ENCODE measurements at regions not wholly inside any gene's neighbourhood (a gene's known extent, or its start where the extent isn't known, plus 50 kb on each side); places are given as distances from the start of the nearest gene placed in this dataset.
"Not testable (repeated sequence)": the region's sequence is repeated elsewhere in the genome, so short reads cannot be mapped to it uniquely, and the experiment has no call there.

DNA sequence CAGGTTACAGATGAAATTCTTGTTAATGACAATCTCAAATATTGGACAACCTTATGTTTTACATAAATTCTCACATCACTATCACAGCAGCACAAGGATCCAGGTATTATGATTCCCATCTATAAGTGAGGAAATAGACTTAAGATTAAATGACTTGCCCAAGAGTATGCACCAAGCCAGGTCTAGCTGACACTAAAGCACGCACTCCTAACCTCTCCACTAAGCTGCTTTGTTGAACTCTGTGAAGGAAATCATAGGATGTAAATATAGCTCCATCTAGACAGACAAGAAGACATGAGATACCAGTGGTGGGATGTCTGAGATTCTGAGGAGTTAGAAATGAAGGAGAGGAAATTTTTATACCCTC is 87.9 kb downstream of the PHLDA1 start:
- DNase-seq (ENCODE audit: low spot score) = no peak

- DNase-seq (ENCODE audit: low spot score) = not testable (repeated sequence)
Observed at GRCh38 chr12:75941661-75942060, 89.9 kb downstream of the PHLDA1 start.

- DNase-seq (ENCODE audit: low spot score) = no peak
Observed at GRCh38 chr12:75939016-75939642, 92.4 kb downstream of the PHLDA1 start.

DNA sequence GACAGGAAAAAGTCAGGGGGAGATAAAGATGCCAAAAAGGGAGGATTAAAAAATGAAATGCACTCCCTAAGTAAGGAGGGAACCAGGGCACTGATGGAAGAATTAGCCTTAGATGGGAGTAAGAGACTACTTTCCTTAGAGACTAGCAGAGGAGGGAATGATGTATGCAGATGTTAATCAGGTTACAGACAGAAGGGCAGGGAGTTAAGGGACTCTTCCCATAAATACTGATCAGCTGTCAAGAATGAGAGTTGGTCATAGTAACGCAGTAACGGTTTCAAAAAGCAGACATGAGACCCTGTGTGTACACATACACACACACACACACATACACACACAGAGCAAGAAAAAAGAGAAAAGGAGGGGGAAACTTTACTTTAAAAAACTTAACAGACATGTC is 93.4 kb downstream of the PHLDA1 start:
- no peak for DNase-seq (ENCODE audit: low spot score)

- no peak for DNase-seq (ENCODE audit: low spot score)
Observed at GRCh38 chr12:75937486-75937885, 94.1 kb downstream of the PHLDA1 start.

GRCh38 chr12:75936515-75937440 is 94.8 kb downstream of the PHLDA1 start:
- DNase-seq (ENCODE audit: low spot score) = no peak

DNA sequence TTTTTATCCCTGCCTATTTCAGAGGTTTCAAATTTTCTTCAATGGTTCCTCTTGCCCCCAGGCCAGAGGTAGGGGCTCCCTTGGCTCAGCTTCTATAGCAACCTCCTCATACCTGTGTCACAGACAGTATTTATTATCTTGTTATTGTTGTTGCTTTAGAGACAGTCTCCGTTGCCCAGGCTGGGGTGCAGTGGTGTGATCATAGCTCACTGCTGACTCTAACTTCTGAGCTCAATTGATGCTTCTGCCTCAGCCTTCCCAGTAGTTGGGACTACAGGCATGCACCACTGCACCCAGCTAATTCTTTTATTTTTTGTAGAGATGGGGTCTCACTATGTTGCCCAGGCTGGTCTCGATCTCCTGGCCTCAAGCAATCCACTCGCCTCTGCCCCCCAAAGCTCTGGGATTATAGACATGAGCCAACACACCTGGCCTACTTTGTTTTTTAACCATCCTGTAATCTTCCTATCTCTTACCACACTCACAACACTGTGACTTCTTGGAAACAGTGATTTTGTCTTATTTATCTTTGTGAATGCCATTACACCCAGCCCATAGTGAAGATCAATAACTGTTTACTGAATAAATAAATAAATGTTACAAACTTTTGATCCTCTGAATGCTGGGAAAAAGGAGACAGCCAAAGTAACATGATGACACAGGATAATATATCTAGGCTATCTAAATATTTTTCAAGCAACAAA is 95.9 kb downstream of the PHLDA1 start:
- DNase-seq (ENCODE audit: low spot score) = peak; percentile 50

- DNase-seq (ENCODE audit: low spot score) = no peak
Observed at GRCh38 chr12:75933101-75933500, 98.5 kb downstream of the PHLDA1 start.

GRCh38 chr12:75932241-75932640 is 99.3 kb downstream of the PHLDA1 start:
- no peak for DNase-seq (ENCODE audit: low spot score)

DNA sequence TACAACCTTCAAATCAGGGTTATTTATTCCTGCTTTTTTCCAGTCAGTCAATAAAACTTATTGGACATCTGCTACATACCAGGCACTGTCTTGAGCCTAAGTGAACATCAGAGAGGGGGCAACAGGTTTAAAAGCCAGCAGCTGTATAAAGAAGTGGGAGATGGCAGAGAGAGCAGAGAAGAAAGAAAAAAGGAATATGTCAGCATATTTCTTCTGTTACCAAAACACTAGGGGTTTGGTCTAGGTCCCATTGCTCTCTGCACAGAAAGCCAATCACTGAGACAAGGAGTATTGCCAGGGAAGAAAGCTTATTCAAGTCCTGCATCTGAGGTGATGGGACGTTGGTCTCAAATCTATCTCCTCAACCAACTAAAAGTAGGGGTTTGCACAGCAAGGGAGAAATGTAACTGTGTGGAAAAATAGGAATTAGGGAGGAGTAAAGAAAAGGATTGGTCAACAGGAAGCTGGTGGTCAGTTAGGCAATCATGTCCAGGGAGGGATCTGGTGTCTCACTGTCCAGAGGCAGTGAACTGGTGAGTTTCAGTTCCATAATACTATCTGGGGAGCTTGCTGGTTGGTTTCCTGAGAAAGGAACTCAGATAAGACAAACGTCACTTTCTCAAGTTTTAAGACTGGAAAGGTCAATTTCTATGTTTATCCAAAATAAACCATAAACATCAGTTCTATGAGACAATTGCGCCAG is 107.5 kb downstream of the PHLDA1 start:
- DNase-seq (ENCODE audit: low spot score) = no peak

GRCh38 chr12:75922944-75923642 is 108.5 kb downstream of the PHLDA1 start:
- DNase-seq (ENCODE audit: low spot score) = no peak

DNA sequence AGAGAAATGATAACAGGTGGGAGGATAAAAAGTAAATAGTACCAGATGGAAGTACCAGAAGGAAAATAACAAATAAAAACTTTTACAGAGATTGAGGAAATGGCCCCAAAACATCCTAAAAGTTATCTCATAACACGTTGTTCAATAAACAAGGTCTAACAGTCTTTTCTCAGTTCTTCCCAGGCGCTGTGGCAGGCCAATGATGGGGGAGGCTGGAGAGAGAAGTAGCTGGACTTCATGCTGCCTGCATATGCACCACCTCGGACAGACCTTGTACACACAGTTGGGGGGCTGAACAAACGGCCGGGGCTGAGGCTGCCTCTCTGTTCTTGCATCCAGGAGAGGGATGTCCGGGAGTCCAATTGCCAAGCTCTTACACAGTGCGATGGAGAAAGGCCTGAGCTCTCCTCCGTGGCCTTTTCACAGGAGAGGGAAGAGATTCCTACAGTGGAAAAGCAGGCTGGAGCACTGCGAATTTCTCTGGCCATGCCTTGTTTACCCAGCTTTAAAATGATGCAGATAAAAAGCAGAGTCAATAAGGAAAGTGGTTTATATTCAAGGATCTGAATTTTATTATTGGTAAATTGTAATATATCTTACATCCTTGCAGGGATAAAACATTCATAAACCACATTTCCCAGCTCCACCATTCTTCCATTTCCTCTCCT is 109.8 kb downstream of the PHLDA1 start:
- DNase-seq (ENCODE audit: low spot score) = no peak

DNA sequence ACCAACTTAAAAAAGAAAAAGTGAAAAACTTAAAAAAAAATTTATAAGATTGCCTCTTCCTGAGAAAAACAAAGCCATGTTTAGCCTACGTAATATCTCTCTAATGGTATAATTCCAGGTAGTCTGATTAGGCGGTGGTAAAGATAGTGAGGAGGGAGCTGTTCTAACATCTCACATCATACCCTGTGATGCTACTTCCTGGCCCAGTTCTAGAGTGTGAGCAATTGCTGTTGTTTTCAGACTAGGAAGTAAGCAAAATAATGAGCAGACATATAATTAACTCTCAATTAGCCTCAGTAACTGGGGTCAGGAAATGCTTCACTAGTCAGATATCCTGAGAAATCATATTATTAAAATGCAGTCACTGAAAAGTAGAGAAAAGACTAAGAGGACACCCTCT is 113.9 kb downstream of the PHLDA1 start:
- peak; percentile 17 for DNase-seq (ENCODE audit: low spot score)

DNA sequence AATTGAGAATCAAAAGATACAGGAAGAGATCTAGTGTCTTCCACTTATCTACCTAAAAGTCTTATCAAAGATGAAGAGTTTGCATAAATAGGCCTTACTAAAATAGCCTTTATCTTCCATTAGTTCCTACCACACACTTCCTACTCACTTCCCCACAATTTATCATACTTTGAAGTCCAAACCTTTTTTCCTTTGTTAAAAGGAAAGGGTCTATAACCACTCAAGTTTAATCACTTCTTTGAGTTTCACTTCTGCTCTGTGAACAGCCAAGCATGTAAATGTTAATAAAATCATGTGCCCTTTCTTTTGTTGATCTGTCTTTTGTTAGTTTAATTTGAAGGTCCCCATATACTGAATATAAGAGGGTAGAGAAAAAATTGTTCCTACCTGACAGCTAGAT is 114.5 kb downstream of the PHLDA1 start:
- DNase-seq (ENCODE audit: low spot score) = no peak

DNA sequence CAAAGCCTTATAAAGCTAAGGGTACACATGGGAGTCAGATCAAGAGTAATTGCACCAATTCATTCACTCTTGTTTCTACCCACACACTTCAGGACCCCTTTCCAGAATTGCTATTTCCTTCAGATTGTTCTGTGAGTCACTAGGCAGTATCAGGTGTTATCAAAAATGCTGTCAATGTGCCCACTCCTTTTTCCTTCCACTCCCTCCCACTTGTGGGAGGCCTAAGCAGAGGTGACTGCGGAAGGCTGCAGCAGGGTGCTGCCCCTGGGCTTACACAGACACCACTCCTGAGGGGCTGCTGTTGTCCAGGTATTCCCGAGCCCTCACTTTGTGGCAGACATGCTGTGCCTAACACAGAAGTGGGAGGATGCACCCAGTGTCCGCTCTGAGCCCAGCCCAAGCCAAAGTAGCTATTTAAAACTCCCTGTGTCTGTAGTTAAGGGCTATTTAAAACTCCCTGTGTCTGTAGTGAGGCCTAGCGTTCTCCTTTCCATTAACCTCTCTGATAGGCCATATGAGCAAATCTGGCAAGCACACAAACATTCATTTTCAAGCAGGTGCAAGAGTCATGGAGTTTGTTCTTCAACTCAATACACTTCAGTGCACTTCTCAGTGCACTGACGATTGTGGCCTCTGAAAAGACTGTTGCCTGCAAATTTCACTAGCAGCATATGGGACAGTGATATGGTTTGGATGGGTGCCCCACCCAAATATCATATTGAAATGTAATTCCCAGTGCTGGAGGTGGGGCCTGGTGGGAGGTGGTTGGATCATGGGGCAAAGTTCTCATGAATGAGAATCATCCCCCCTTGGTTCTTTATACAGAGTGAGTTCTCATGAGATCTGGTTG is 117.8 kb downstream of the PHLDA1 start:
- DNase-seq (ENCODE audit: low spot score) = no peak

- DNase-seq (ENCODE audit: low spot score) = no peak
Observed at GRCh38 chr12:75909714-75910656, 121.6 kb downstream of the PHLDA1 start.

DNA sequence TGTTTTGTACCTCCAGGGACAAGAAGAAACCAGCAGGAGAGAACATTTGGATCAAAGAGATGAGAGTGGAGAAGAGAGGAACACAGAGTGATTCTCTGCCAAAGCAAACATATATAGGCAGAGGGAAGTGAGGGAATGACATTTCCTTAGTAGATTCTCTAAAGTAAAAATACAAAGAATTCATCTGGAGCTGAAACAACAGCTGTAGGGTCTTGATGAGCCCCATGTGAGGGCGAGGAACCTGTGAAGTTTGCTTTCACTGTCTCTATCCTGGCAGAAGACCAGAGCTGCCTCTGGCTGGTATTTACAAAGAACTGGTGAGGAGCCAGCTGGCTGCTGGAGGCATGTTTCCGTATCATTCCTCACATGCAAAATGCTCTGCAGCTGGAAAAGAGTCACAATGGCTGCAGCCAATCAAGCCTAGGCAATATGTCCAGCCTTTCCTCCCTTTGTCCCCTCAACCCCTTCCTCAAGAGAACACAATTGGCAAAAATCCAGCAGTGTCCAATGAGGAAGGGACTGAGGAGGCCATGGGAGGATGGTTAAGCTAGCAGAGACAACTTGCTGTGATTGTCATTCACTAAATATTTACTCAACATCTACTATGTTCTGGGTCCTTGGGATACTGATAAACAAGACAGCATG is 122.5 kb downstream of the PHLDA1 start:
- no peak for DNase-seq (ENCODE audit: low spot score)

- DNase-seq (ENCODE audit: low spot score) = no peak
Observed at GRCh38 chr12:75905922-75906321, 125.7 kb downstream of the PHLDA1 start.

All from CD4-positive, alpha-beta T cell treated with Interleukin-2 at 100 ng/mL for 4 hours (primary cell).